GM12873 (cell line): ENCODE measurements at regions not wholly inside any gene's neighbourhood (a gene's known extent, or its start where the extent isn't known, plus 50 kb on each side); places are given as distances from the start of the nearest gene placed in this dataset.

ENCODE experiments used
- TF ChIP-seq, protein P1 (sequence below): IDR thresholded peaks from 2 replicates; pipeline ENCODE4 v1.5.1; 2012; ENCODE audit warnings: low read depth, mild to moderate bottlenecking, moderate library complexity, low read length, control low read depth; ENCODE audit not compliant: insufficient read depth; ENCODE audit errors: missing control alignments

- TF ChIP-seq, protein P1, sequence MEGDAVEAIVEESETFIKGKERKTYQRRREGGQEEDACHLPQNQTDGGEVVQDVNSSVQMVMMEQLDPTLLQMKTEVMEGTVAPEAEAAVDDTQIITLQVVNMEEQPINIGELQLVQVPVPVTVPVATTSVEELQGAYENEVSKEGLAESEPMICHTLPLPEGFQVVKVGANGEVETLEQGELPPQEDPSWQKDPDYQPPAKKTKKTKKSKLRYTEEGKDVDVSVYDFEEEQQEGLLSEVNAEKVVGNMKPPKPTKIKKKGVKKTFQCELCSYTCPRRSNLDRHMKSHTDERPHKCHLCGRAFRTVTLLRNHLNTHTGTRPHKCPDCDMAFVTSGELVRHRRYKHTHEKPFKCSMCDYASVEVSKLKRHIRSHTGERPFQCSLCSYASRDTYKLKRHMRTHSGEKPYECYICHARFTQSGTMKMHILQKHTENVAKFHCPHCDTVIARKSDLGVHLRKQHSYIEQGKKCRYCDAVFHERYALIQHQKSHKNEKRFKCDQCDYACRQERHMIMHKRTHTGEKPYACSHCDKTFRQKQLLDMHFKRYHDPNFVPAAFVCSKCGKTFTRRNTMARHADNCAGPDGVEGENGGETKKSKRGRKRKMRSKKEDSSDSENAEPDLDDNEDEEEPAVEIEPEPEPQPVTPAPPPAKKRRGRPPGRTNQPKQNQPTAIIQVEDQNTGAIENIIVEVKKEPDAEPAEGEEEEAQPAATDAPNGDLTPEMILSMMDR: no peak
These were observed 334.6 kb upstream of the B3GAT1 start for GRCh38 chr11:134746609-134747008.

GRCh38 chr11:134745456-134745855 lies 333.4 kb upstream of the B3GAT1 start:
- TF ChIP-seq, protein P1: no peak

DNA sequence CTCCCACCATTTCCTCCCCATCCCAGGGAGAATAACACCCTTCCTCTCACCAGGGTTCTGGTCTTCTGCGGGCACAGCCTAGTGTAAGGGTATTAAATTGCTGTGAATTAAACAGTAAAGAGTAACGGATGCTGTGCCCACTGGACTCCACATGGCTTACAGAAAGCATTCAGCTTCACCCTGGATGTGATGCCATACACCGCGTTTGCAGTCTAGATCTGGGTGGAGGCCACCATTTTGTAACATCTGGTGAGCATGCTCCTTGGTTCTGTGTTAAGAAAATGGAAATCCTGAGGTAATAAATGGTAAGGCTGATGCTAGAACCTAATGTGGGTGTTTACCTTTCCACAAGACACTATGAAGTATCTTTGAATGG lies 331.8 kb upstream of the B3GAT1 start:
- TF ChIP-seq, protein P1: no peak

DNA sequence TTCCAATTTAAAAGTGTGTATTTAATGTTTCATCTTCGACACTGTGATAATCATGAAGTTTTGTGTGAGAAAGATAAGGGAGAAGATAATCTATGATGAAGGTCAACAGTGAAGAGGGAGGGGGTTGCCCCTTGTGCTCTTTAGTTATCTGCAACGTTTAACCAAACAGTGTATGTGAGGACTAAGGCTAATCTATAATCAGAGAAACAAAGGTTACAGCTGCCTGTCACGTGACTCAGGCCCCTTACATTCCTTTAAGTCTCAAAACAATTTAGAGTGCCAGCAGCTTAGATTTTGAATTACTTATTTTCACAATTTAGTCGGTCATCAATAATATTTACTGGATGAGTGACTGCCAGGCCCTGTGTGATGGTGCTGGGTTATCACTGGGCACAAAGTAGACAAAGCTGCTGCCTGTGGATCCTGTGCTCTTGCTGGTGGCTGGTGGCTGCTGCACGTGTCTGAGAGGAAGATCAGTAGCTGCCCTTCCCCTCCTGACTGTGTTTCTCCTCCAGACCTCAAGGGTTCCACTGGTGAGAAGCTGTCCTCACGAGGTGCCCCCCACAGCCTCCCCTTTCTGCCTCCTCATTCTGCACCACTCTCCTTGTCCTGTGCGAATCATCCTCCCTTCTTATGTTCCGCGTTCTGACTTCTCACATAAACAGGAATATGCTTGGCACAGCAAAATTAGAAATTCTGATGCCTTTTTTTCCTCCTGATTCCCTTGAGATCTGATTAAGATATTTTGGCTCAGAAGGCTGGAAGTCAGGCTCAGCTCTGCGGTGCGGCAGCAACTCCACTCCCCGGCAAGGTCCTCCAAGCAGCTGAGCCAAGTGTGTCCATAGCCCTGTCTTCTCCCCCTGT lies 331.1 kb upstream of the B3GAT1 start:
- TF ChIP-seq, protein P1: no peak

GRCh38 chr11:134742224-134742612 lies 330.2 kb upstream of the B3GAT1 start:
- TF ChIP-seq, protein P1: no peak

DNA sequence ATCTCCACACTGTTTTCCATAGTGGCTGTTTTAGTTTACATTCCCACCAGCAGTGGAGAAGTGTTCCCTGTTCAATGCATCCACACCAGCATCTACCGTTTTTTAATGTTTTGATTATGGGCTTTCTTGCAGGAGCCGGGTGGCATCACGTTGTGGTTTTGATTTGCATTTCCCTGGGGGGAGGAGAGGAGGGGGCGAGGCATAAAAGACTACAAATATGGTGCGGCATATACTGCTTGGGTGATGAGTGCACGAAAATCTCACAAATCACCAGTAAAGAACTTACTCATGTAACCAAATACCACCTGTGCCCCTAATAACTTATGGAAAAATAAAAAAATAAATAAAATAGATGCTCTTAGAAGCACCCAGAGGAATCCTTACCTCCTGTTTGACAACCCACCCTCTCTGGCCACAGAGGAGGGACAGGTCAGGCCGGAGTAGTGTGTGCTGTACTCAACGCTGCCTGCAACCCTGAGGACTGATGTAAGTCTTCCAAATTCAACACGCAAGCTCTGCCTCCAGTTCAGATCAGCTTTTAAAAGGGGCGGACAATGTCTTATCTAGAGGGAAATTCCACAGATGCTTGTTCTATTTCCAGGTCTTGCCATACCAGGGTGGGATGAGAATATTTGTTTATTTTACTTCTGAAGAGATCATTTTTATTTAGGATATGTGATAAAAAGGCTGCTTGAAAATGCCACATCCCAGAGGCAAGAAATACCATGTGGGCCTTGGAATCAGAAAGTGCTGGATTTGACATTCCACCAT lies 329.6 kb upstream of the B3GAT1 start:
- TF ChIP-seq, protein P1: no peak

- TF ChIP-seq, protein P1: no peak
These were observed 328.7 kb upstream of the B3GAT1 start for GRCh38 chr11:134740590-134741261.
